IMR-90 (cell line): ENCODE measurements at regions not wholly inside any gene's neighbourhood (a gene's known extent, or its start where the extent isn't known, plus 50 kb on each side); places are given as distances from the start of the nearest gene placed in this dataset.

Experiments
- ATAC-seq: fragments of 200-7000 bp; cut with Tn5 transposase; 2 replicates; pipeline ENCODE4 v1.9.1; 2020; ENCODE audit warnings: low read depth, mild to moderate bottlenecking, moderate library complexity
- BruUV-seq: library from RNA; stranded (reverse); fragments of 400-500 nt; replicated peaks from 2 replicates; lab custom pipeline; 2021; lab: Mats Ljungman, UMichigan
- CTCF ChIA-PET: fragments of 300-600 bp; formaldehyde crosslinking; extraction: SDS; loops from one replicate; lab custom pipeline; 2021; ENCODE audit warnings: antibody characterized with exemption; lab: Yijun Ruan, JAX
- POLR2A ChIA-PET: fragments of 300-600 bp; sonication (Branson Sonifier 250); formaldehyde crosslinking; loops from one replicate; lab custom pipeline; 2022; ENCODE audit warnings: antibody characterized with exemption; ENCODE audit not compliant: unreplicated experiment; lab: Charles Lee
- DNase-seq: peaks from one replicate; pipeline ENCODE4 v3.0.0; 2013
- H2AFZ ChIP-seq: replicated peaks from 2 replicates; pipeline ENCODE3; 2013; ENCODE audit warnings: low read length, mild to moderate bottlenecking; ENCODE audit not compliant: poor library complexity
- H2AK5ac ChIP-seq: 2 replicates; pipeline ENCODE4 v1.6.1; 2013; ENCODE audit warnings: low read depth, low read length, inconsistent platforms
- H2AK9ac ChIP-seq: replicated peaks from 2 replicates; pipeline ENCODE3; 2013; ENCODE audit warnings: mild to moderate bottlenecking, low read depth, low read length, moderate library complexity; ENCODE audit not compliant: poor library complexity
- H2BK120ac ChIP-seq: 2 replicates; pipeline ENCODE4 v1.6.1; 2013; ENCODE audit warnings: low read depth, low read length, inconsistent platforms
- H2BK15ac ChIP-seq: 3 replicates; pipeline ENCODE4 v1.6.1; 2013; ENCODE audit warnings: low read depth, low read length, inconsistent platforms
- H2BK20ac ChIP-seq: 2 replicates; pipeline ENCODE4 v1.6.1; 2013; ENCODE audit warnings: low read depth, mild to moderate bottlenecking, inconsistent platforms, low read length, moderate library complexity
- H2BK5ac ChIP-seq: 2 replicates; pipeline ENCODE4 v1.6.1; 2013; ENCODE audit warnings: mild to moderate bottlenecking, low read depth, low read length, inconsistent platforms; ENCODE audit not compliant: poor library complexity, severe bottlenecking
- H3K14ac ChIP-seq: replicated peaks from 2 replicates; pipeline ENCODE4 v1.6.1; 2013; ENCODE audit warnings: low read depth, low read length, inconsistent platforms
- H3K18ac ChIP-seq: 2 replicates; pipeline ENCODE4 v1.6.1; 2013; ENCODE audit warnings: low read depth, low read length, control low read depth
- H3K23ac ChIP-seq: 2 replicates; pipeline ENCODE4 v1.6.1; 2013; ENCODE audit warnings: low read depth, low read length, inconsistent platforms
- H3K27ac ChIP-seq: 2 replicates; pipeline ENCODE4 v1.5.1; 2013; ENCODE audit warnings: mild to moderate bottlenecking, control low read depth, low read length; ENCODE audit not compliant: insufficient read depth
- H3K27me3 ChIP-seq: 2 replicates; pipeline ENCODE4 v1.6.1; 2013; ENCODE audit warnings: low read length; ENCODE audit not compliant: control insufficient read depth, insufficient read depth
- H3K36me3 ChIP-seq: 2 replicates; pipeline ENCODE4 v1.6.1; 2013; ENCODE audit warnings: low read length, mixed read lengths; ENCODE audit not compliant: control insufficient read depth, insufficient read depth
- H3K4ac ChIP-seq: 2 replicates; pipeline ENCODE4 v1.6.1; 2013; ENCODE audit warnings: low read depth, low read length, inconsistent platforms
- H3K4me1 ChIP-seq: 2 replicates; pipeline ENCODE4 v1.6.1; 2013; ENCODE audit warnings: low read length, mixed read lengths; ENCODE audit not compliant: control insufficient read depth, insufficient read depth
- H3K4me2 ChIP-seq: 2 replicates; pipeline ENCODE4 v1.6.1; 2013; ENCODE audit warnings: low read depth, mild to moderate bottlenecking, control low read depth, low read length, moderate library complexity
- H3K4me3 ChIP-seq: 2 replicates; pipeline ENCODE4 v1.5.1; 2013; ENCODE audit warnings: low read depth, mild to moderate bottlenecking, control low read depth, low read length, moderate library complexity; ENCODE audit not compliant: insufficient read depth
- H3K56ac ChIP-seq: 2 replicates; pipeline ENCODE4 v1.6.1; 2013; ENCODE audit warnings: low read length, inconsistent platforms; ENCODE audit not compliant: insufficient read depth; ENCODE audit errors: extremely low read depth
- H3K79me1 ChIP-seq, 2 experiments: 2 replicates each; pipeline ENCODE4 v1.6.1; 2013; ENCODE audit warnings: low read length in 2 of 2, inconsistent platforms in 1 of 2, low read depth in 1 of 2
- H3K9ac ChIP-seq: 2 replicates; pipeline ENCODE4 v1.6.1; 2013; ENCODE audit warnings: low read depth, low read length, control low read depth
- H3K9me1 ChIP-seq: 2 replicates; pipeline ENCODE4 v1.6.1; 2013; ENCODE audit warnings: low read length, inconsistent platforms; ENCODE audit not compliant: insufficient read depth
- H3K9me3 ChIP-seq: 2 replicates; pipeline ENCODE4 v1.6.1; 2013; ENCODE audit warnings: low read length; ENCODE audit not compliant: control insufficient read depth, insufficient read depth
- H4K20me1 ChIP-seq: 2 replicates; pipeline ENCODE4 v1.6.1; 2013; ENCODE audit warnings: low read length, inconsistent platforms; ENCODE audit not compliant: insufficient read depth
- H4K5ac ChIP-seq: 2 replicates; pipeline ENCODE4 v1.6.1; 2013; ENCODE audit warnings: mild to moderate bottlenecking, low read depth, low read length, control low read depth
- H4K8ac ChIP-seq, 2 experiments: 2 replicates each; pipeline ENCODE4 v1.6.1; 2013; ENCODE audit warnings: low read depth in 2 of 2, low read length in 2 of 2, control low read depth in 1 of 2, inconsistent platforms in 1 of 2
- H4K91ac ChIP-seq: 2 replicates; pipeline ENCODE4 v1.6.1; 2013; ENCODE audit warnings: low read depth, low read length, inconsistent platforms; ENCODE audit not compliant: insufficient read depth
- BHLHE40 ChIP-seq: fragments of 150-350 bp; IDR thresholded peaks from 2 replicates; pipeline ENCODE4 v1.6.1; 2016; ENCODE audit warnings: mild to moderate bottlenecking, low read depth, low read length
- CEBPB ChIP-seq: IDR thresholded peaks from 2 replicates; pipeline ENCODE4 v1.6.1; 2012; ENCODE audit warnings: low read depth, low read length, improper control_type of control experiment
- POLR2A ChIP-seq: IDR thresholded peaks from 2 replicates; pipeline ENCODE4 v1.6.1; 2012; ENCODE audit warnings: mild to moderate bottlenecking, low read depth, low read length
- RCOR1 ChIP-seq: IDR thresholded peaks from 2 replicates; pipeline ENCODE4 v1.6.1; 2012; ENCODE audit warnings: mild to moderate bottlenecking, low read length, improper control_type of control experiment; ENCODE audit not compliant: insufficient replicate concordance
- RFX5 ChIP-seq: IDR thresholded peaks from 2 replicates; pipeline ENCODE4 v1.8.0; 2012; ENCODE audit warnings: low read depth, mild to moderate bottlenecking, low read length, moderate library complexity
- WGBS, 2 experiments: methylation state at CpG; one replicate each; pipeline versions ENCODE4 v1.1.5 to v1.1.7; 2013; ENCODE audit warnings: missing lambda C conversion rate in 2 of 2; ENCODE audit not compliant: insufficient read length in 1 of 2; ENCODE audit errors: extremely low coverage in 2 of 2; 5-methylcytosine and 5-hydroxymethylcytosine counted together
- dilution Hi-C: fragments of 300-500 bp; cut with HindIII; formaldehyde crosslinking; loops from one replicate; pipeline ENCODE4 v1.14.3; 2018; ENCODE audit warnings: low sequenced_read_pairs; ENCODE audit not compliant: unreplicated experiment
- in situ Hi-C: fragments of 300-500 bp; cut with MboI; formaldehyde crosslinking; loops from 3 replicates; pipeline ENCODE4 v1.14.3; 2019; ENCODE audit warnings: low sequenced_read_pairs, inconsistent platforms, mixed read lengths
- intact Hi-C: fragments of 100-400 bp; cut with micrococcal nuclease; formaldehyde crosslinking; loops from 2 replicates; pipeline ENCODE4 v1.10.0; 2022
- TF ChIP-seq, protein P1 (sequence below): fragments of 150-350 bp; IDR thresholded peaks from 2 replicates; pipeline ENCODE4 v1.6.1; 2016; ENCODE audit warnings: low read depth, mild to moderate bottlenecking, low read length, moderate library complexity, borderline replicate concordance

DNA sequence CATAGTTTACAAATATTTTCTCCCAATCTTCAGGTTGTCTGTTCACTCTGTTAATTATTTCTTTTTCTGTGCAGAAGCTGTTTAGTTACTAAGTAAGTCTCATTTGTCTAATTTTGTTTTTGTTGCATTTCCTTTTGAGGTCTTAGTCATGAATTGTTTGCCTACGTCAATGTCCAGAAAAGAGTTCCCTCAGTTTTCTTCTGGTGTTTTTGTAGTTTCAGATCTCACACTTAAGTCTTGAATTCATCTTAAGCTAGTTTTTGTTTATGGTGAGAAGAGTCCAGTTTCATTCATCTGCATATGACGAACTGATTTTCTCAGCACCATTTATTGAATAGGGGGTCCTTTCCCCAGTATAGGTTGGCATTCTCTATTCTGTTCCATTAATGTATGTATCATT is 1252.2 kb upstream of the TMEFF2 start:
- no peak overlapping the region for H4K91ac ChIP-seq
- in situ Hi-C loops (no loop called here), intact Hi-C loops (no loop called here), dilution Hi-C loops (no loop called here)
- ChIA-PET CTCF (no interaction called here), POLR2A (no interaction called here)
- no peak overlapping the region for H2BK120ac ChIP-seq
- H4K5ac ChIP-seq = no peak overlapping the region
- no peak overlapping the region for H3K14ac ChIP-seq
- ATAC-seq = no peak
- H4K8ac ChIP-seq = no peak overlapping the region
- no peak overlapping the region for H2BK5ac ChIP-seq
- no peak overlapping the region for H3K18ac ChIP-seq
- DNase-seq = no peak
- H3K9me1 ChIP-seq = no peaks in the 10 kb centered on the region
- no TSS peak for BruUV-seq
- H3K36me3 ChIP-seq = no peaks in the 10 kb centered on the region
- H3K4ac ChIP-seq = no peak overlapping the region
- H3K27ac ChIP-seq = no peak overlapping the region
- no peak overlapping the region for H2BK20ac ChIP-seq
- no peak overlapping the region for H3K4me3 ChIP-seq
- no peak overlapping the region for H3K23ac ChIP-seq
- no peak overlapping the region for H3K9ac ChIP-seq
- no peak overlapping the region for H2BK15ac ChIP-seq
- no peak overlapping the region for H2AK5ac ChIP-seq
- no peaks in the 10 kb centered on the region for H3K9me3 ChIP-seq
- H3K27me3 ChIP-seq = no peaks in the 10 kb centered on the region
- no peak overlapping the region for H3K4me2 ChIP-seq
- no peaks in the 10 kb centered on the region for H3K79me1 ChIP-seq
- H4K20me1 ChIP-seq = no peaks in the 10 kb centered on the region
- no peak overlapping the region for H2AK9ac ChIP-seq
- no peak overlapping the region for H3K56ac ChIP-seq
- no peaks in the 10 kb centered on the region for H3K4me1 ChIP-seq
- TF ChIP-seq BHLHE40 = no peak
- no peak for TF ChIP-seq CEBPB
- TF ChIP-seq, protein P1, sequence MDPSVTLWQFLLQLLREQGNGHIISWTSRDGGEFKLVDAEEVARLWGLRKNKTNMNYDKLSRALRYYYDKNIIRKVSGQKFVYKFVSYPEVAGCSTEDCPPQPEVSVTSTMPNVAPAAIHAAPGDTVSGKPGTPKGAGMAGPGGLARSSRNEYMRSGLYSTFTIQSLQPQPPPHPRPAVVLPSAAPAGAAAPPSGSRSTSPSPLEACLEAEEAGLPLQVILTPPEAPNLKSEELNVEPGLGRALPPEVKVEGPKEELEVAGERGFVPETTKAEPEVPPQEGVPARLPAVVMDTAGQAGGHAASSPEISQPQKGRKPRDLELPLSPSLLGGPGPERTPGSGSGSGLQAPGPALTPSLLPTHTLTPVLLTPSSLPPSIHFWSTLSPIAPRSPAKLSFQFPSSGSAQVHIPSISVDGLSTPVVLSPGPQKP = no peak
- TF ChIP-seq RCOR1 = no peak
- no peak for TF ChIP-seq RFX5
- no peak for TF ChIP-seq POLR2A
- H2AFZ ChIP-seq = no peak overlapping the region
- no CpG with 5 or more reads among the region's 2 CpGs for WGBS, 2 experiments
